ENCODE measurements at regions not wholly inside any gene's neighbourhood (a gene's known extent, or its start where the extent isn't known, plus 50 kb on each side); places are given as distances from the start of the nearest gene placed in this dataset.
"Not testable (repeated sequence)": the region's sequence is repeated elsewhere in the genome, so short reads cannot be mapped to it uniquely, and the experiment has no call there.

DNA sequence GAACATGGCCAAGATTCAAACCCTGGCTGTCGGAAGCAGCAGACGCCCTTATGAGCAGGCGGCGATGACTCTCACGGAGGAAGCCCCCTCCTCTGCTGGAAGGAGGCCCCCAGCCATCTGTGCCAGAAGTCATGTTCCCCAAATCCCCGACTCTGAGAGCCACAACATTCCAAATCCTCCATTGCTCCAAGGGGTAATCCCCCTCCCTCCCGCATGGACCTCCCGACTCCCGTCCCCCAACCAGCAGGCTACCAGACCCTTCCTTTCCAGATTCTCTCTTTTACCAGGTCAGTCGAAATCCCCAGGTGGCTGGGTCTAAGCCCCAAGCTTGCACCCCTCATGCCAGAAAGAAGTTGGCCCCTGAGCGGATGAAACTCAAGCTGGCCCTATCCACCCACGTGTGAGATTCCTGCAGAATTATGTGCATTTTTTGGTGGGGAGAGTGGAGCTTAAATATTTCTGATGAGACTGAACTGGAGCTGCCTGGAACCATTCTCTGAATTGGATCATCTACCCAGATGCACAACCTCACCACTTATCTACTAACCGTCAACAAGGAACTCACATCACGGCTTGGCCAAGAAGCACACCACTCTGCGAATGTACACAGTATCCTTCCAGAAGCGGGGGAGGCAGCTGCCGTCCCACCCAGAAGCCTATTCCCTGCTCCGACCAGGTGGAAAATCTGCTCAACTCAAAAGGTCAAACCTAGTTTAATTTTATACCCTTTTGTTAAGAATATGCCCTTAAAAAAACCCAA, 283.5 kb downstream of the C16orf95 start:
- no peak for DNase-seq (ENCODE audit: low spot score)

DNA sequence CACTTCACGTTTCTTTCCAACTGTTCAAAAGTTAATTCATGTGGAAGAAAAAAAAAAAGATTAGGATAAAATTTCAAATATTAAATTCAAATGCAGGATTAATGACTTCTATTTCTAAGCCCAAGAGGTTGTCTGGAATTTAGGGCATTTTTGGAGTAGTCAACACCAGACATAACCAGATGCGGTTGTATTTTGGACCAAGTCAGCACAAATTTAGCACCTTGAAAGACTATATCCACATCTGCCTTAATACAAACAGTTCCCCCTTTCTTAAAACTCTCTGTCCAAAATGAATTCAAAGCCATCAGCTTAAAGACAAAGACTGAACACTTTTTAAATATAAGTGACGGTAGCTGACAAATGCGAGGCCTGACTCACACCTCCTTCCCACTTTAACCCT, 282.9 kb downstream of the C16orf95 start:
- DNase-seq (ENCODE audit: low spot score): no peak

DNA sequence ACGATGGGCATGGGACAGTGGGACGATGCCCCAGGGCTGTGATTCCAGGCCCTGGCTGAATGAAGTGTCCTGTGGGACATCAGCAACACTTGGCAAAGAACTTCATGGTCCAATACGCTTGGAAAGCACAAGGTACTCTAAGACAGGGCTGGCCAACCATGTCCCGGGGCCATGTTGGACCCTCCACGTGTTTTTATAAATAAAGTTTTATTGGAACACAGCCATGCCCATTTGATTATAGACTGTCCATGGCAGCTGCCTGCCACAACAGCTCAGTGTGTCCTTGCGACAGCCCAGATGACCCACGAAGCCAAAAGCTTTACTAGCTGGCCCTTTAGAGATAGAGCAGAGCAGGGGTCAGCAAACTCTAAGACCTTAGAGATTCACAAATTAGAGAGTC, 282.1 kb downstream of the C16orf95 start:
- DNase-seq (ENCODE audit: low spot score): no peak

DNA sequence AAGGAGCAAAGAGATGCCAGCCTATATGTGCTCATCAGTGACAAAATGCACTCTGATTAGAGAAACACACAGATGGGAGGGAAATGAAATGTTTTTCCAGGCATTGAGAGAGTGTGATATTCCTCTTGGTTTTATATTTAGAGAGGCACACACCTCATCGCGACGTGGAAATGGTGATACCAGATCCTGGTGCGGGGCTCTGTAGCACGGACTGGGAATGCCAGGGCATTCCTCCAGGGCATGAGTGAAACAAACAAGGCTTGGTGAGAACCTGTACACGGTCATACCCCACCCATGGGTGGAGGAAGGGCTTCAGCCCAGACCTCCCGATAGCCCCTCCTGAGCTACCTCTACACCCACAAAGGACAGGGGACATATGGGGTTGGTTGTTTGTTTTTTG, 280.2 kb downstream of the C16orf95 start:
- no peak for DNase-seq (ENCODE audit: low spot score)

DNA sequence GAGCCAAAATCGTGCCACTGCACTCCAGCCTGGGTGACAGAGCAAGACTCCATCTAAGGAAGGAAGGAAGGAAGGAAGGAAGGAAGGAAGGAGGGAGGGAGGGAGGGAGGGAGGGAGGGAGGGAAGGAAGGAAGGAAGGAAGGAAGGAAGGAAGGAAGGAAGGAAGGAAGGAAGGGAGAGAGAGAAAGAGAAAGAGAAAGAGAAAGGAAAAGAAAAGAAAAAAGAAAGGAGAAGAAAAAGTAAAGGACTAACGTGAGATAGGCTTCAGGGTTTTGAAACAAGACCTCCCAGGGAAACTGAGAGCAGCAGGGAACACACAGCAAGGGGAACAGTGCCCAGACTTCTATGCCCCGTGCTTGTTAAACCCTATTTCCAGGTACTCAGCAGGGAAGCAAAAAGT, 278.7 kb downstream of the C16orf95 start:
- not testable (repeated sequence) for DNase-seq (ENCODE audit: low spot score)

DNA sequence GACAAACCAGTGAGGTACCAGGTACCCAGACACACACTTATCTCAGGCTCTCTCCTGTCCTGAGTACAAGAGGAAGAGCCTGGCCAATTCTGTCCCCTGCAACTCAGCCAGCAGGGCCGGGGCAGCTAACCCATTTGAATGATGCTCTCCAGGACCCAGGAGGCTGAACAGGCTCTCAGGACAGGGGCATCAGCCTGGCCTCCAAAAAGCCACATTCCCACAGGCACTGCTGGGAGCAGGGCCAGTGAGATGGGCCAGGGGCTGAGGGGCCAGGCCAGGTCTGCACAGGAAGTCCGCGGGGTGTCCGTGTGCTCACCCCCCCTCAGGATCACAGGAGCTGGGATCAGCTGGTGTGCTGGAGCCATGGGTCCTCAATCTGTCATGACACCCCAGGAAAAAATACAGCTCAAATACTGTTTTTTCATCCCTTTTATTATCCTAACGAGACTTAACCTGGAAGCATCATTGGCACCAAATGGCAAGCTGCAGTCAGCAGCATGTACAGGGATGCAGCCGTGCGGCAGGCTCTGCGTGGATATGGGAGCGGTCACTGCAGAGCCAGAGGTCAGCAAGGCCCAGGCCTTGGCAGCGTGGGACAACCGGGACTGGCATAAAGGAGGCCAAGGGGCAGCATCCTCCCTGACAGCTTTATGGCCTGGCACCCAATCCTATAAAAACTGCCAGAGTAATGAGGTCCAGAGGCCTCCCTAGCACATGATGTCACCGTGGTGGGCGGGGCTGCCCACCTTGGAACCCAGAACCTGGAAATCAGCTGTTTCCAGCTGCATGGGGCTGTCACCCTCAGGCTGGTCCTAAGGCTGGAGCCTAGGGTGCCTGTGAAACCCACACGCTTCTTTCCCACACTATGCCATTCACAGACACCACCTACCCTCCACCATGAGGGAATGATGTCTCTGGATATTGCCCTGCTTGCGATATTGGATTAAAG, 276.7 kb downstream of the C16orf95 start:
- DNase-seq (ENCODE audit: low spot score): no peak

DNA sequence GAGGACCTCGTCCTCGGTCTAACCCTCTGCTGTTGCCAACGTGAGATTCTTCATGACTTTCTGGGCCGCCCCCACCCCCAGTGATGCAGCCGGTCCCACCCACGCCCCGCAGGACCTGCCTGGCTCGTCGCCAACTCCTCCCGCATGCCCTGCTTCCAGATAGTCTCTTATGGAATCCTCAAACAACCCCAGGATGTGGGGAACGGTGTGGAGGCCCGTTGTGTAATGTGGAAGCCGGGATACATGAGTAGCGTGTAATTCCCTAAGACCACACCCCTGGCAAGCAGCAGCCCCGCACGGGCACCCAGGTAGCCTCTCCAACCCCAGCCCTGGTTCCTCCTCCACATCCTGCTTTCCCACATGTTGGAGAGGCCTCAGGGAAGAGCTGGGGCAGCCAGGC, 275.9 kb downstream of the C16orf95 start:
- DNase-seq (ENCODE audit: low spot score): no peak

DNA sequence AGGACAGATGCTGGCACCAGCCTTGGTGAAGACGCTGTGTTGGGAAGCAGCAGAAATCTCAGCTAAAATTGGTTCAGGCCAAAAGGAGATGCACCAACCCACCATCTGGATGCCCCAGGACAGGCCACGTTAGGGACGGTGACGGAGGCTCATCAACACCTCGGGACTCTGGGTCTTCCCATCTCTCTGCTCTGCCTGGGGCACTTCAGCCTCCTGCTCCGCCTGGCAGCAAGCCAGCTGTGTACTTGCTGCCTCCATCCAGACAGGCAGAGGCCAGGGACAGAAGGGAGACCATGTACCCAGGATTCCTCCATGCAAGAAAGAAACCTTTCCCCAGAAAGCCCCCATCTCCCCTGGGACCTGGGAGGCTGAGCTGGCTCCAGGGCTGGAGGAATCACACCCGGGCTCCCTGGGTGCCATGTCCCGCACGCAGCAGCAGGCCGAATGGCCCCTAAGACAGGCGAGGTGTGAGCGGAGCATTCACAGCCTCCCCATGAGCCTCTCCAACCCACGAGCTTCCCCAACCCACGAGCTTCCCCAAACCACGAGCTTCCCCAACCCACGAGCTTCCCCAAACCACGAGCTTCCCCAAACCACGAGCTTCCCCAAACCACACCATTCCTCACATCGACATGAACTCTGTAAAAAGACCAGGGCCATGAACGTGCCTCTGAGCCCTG, 274.5 kb downstream of the C16orf95 start:
- DNase-seq (ENCODE audit: low spot score): no peak

DNA sequence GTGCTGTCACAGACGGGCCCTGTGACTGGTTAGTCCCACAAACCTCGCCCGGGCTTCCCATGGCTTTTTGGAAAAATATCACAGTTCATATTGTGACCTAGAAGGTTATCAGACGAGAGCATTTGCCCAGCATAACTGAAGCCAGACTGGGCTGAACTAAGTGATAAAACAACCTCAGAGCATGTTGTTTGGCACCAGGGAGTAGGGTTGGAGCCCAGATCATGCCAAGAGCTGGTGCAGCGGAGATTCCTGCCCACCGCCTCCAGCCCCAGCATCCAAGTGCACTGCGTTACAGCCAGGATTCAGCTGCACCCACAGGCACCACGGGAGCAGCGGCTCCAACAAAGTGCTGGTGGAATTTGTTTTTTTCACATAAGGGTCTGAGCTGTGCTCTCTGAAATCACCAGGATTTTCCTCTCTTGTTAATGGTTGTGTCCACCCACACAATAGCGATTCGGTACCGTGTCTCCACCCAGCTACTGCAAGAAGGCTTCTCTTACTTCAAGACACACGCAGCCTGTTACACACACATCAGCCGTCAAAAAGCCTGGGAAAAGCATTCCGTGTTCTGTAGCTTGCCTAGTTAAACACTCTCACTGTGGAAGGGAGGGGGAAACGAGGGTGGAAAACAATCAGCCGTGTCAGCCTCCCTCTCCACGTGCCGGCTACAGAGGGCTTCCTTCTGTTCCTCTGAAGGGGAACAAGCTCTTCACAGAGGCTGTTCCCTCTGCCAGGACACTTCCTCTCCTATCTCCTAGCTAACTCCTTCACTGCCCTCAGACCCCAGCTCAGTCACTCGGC, 273.8 kb downstream of the C16orf95 start:
- no peak for DNase-seq (ENCODE audit: low spot score)

DNA sequence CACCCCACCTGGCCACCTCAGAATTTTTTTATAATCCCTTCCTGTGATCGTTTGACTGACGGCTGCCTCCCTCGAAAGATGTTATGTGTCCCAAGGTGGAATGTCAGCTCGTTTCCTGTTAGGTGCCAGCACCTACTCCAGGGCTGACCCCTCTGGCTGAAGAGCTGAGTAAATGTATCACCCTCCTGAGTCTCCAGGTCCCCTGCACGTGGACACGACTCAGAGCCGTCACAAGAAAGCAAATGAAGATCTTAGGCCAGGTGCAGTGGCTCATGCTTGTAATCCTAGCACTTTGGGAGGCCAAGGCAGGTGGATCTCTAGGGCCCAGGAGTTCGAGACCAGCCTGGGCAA, 273.2 kb downstream of the C16orf95 start:
- no peak for DNase-seq (ENCODE audit: low spot score)

DNA sequence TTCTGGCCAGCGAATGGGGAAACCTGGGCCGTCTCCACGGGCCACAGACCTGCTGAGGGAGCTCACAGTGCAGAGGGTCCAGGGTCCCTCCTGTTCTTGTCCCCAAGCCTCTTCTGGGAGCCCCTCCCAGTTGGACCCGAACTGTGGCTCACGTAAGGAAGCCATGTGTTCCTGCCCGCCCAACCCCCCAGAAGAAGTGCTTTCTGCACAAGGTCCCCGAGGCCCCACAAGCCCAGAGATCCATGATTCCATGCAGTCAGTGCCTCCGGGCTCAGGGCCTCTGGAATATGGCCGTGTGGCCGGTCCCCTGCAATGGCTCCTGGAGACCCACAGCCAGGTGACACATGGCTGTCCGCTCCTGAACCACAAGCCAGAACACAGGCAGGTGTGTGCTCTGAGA, 272.4 kb downstream of the C16orf95 start:
- no peak for DNase-seq (ENCODE audit: low spot score)

DNA sequence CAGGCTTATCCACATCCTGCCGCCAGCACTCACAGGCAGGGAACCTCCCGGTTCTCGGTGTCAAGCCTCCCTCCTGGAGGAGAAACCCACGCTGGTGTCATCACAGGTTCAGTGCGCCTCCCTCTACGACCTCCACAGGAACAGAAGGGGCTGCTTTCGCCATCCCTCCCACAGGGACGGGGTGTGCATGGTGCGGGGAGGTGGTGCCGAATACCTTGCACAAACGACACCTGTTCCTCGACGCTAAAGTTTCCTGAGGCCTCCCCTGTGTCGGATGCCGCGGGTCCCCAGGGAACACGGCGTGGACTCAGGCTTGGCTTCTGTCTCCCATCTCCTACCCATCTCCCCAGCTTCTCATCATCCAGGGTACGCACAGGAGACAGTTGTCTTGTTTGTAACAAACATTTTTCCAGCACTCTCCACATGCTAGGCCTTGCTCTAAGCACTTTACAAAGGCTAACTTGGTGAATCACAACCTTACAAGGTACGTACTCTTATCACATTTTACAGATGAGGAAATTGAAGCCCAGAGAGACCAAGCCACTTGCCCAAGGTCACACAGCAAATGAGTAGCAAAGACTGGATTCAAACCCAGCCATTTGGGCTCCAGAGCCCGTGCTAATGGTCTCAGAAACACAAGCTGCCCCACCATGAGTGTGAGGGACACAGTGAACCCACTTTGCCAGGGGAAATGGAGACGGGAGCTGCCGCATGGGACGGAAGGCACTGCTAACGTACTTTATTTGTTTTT, 271.6 kb downstream of the C16orf95 start:
- DNase-seq (ENCODE audit: low spot score): no peak

DNA sequence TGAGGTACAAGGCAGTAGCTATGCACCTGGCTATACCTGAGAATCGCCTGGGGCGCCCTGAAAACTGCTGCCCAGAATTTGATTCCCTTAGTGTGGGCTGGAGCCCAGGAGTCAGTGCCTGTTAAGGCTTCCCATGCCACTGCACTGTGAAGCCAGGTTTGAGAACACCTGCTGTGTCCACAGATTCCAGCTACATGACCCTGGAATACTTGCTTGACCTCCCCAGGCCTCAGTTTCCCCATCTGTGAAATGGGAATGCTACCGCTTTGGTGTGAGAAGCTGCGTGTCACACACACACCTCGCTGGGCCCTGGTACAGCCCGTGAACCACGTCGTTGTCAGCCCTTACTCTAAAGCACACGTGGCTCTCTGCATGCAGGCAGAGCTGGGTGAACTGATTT, 271.0 kb downstream of the C16orf95 start:
- DNase-seq (ENCODE audit: low spot score): no peak

DNA sequence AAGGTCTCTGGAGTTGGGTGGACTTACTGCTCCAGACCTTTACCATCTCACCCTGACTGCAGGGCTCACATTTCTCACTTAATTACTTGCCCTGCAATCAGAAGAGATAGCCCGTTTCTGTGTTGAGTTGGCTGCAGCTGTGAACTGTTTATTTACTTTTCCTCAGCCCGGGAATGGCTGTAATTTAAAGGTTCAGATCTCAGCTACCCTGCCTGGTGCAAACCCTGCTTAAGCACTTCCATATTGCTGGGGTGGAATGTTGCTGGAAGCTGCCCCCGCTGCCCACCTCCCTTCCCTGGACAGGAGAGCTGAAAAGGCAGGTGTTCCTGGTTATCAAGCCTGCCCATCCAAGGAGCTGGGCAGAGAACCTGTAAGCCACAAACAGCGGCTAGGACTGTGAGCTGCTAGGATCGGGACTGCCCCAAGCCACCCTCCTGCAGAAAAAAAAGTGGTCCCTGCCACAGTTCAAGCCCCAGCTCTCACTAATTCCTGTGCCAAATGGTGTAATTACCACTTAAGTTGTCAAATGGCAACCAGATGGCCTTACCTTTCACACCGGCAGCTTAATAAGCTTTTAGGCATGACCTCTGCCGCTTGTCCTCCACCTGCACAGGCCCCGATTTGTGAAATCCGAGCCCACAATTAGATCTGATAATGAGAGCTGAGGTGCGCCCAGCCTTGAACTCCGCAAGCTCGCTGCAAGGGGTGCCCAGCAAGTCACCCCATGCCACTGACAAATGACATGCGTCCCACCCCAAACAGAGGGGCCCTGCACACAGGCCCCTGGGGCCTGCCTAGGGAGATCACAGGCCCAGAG, 269.8 kb downstream of the C16orf95 start:
- no peak for DNase-seq (ENCODE audit: low spot score)

DNA sequence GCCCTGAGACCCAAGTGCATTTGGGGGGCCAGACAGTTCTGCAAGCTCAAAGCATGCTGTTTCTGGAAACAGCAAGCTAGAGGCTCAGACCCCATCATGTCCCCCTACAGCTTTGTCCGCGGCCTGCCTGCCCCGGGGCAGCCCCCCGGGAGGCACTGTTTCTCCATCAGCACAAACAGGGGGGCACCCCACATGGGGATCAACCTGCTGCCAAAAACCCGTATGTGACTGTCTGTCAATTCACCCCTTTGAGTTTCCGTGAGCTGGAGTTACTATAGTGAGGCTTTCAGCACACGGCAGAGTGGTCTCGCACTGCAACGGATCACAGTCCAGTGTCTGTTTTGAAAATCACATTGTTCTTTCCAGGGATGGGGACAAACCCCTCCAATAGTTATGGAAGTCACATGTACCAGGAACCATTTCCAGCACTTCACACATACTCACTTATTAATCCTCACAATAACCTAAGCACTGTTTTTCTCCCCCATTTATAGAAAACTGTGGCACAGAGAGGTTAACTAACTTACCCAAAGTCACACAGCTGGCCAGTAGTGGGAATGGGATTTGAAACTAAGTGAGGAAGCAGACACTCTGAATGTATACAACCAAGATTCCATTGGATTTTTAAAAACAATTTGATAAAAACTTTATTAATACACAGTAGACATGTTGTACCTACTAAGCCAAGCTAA, 269.0 kb downstream of the C16orf95 start:
- no peak for DNase-seq (ENCODE audit: low spot score)

DNA sequence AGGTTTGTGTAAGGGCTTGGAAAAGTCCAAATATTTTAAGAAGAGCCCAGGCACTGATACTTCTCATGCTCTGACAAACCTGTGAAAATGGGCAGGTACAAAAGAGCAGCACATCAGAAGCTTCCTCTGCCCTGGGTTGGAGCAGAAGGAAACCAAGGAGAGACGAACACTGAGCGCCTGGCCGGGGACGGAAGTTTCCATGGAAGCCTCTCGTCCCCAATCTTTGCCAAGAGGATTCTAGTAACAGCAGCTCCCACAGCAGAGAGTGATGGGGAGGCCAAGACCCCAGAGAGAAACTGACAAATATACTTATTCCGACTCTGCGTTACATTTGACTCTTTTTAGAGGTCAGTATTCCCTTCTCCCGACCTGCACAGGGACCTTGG, 268.5 kb downstream of the C16orf95 start:
- DNase-seq (ENCODE audit: low spot score): no peak

DNA sequence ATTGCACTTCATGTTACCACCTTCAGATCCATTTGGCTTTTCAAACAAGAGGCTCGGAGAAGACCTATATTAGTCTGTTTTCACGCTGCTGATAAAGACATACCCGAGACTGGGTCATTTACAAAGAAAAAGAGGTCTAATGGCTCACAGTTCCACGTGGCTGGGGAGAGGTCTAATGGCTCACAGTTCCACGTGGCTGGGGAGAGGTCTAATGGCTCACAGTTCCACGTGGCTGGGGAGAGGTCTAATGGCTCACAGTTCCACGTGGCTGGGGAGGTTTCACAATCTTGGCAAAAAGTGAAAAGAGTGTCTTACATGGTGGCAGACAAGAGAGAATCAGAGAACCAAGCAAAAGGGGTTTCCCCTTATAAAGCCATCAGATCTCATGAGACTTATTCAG, 268.0 kb downstream of the C16orf95 start:
- not testable (repeated sequence) for DNase-seq (ENCODE audit: low spot score)

DNA sequence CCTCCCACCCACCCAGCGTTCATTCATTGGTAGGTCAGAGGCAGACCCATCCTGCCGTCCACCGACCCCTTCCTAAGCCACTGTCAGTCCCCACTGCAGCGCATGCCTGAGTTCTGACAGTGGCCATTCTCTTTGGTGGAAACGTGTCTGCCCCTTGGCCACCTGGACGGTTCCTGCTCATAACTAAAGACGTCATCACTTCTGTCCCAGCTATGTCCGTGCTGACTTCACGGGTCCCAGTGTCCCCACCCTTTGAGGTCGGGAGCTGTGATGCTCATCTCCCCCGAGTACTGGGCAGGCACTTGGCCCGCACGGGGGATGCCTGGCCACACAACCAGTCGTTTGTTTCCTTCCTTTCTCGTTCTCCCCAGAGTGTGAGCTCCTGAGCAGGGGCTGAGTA, 267.1 kb downstream of the C16orf95 start:
- DNase-seq (ENCODE audit: low spot score): no peak

DNA sequence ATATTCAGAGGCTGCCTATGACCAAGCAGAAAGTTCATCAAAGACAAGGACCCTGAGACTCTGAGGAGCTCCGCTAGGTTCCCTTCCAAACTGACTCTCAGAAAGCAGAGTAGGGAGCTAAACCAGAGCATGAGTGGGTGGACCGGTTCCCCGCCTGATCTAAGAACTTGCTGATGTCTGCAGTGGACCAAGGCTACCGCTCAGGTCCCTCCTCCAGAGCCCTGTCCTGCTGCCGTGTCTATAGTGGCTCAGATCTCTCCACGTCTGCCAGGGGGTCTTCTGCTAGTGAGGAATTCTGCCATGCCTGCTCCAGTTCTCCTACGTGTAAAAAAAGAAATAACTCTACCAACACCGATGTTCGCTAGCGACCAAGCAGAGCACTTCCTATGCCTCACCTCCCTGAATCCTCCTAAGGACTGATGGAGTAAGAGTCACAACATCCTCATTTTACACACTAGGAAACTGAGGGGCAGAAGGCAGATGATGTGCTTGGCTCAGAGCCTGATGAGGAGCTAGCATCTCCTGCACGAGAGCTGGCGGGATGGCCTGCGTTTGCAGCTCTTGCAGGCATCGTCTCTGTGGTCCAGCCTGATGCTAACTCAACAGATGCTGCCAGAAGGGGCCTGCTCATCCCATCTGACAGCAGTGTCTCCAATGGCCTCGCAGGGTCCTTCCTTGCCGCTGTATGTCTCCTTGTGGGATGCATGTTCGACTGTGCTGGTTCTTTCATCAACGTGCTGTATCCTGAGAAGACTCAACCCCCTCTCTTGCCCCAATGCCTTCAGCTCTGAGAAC, 265.5 kb downstream of the C16orf95 start:
- no peak for DNase-seq (ENCODE audit: low spot score)
